ENCODE measurements at regions not wholly inside any gene's neighbourhood (a gene's known extent, or its start where the extent isn't known, plus 50 kb on each side); places are given as distances from the start of the nearest gene placed in this dataset.
"Not testable (repeated sequence)": the region's sequence is repeated elsewhere in the genome, so short reads cannot be mapped to it uniquely, and the experiment has no call there.

GRCh38 chr4:18171896-18172295 is 150.3 kb upstream of the LCORL start:
- no peak overlapping the region for H3K4me3 ChIP-seq (ENCODE audit: control insufficient read depth, low read depth, low read length)
- TF ChIP-seq, protein P1, sequence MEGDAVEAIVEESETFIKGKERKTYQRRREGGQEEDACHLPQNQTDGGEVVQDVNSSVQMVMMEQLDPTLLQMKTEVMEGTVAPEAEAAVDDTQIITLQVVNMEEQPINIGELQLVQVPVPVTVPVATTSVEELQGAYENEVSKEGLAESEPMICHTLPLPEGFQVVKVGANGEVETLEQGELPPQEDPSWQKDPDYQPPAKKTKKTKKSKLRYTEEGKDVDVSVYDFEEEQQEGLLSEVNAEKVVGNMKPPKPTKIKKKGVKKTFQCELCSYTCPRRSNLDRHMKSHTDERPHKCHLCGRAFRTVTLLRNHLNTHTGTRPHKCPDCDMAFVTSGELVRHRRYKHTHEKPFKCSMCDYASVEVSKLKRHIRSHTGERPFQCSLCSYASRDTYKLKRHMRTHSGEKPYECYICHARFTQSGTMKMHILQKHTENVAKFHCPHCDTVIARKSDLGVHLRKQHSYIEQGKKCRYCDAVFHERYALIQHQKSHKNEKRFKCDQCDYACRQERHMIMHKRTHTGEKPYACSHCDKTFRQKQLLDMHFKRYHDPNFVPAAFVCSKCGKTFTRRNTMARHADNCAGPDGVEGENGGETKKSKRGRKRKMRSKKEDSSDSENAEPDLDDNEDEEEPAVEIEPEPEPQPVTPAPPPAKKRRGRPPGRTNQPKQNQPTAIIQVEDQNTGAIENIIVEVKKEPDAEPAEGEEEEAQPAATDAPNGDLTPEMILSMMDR (IDR thresholded peaks at IDR 0.05; ENCODE audit: control insufficient read depth, insufficient read depth, low read depth, low read length, missing control alignments): no peak
- no peak for DNase-seq (ENCODE audit: low read depth)

- H3K4me3 ChIP-seq (ENCODE audit: control insufficient read depth, low read depth, low read length): no peak overlapping the region
- no peak for DNase-seq (ENCODE audit: low read depth)
- TF ChIP-seq, protein P1 (IDR thresholded peaks at IDR 0.05; ENCODE audit: control insufficient read depth, insufficient read depth, low read depth, low read length, missing control alignments): no peak
Observed at GRCh38 chr4:18167831-18168230, 146.3 kb upstream of the LCORL start.

GRCh38 chr4:18166925-18167324 is 145.4 kb upstream of the LCORL start:
- no peak overlapping the region for H3K4me3 ChIP-seq (ENCODE audit: control insufficient read depth, low read depth, low read length)
- TF ChIP-seq, protein P1 (IDR thresholded peaks at IDR 0.05; ENCODE audit: control insufficient read depth, insufficient read depth, low read depth, low read length, missing control alignments): no peak
- no peak for DNase-seq (ENCODE audit: low read depth)

GRCh38 chr4:18162453-18162852 is 140.9 kb upstream of the LCORL start:
- TF ChIP-seq, protein P1 (IDR thresholded peaks at IDR 0.05; ENCODE audit: control insufficient read depth, insufficient read depth, low read depth, low read length, missing control alignments): no peak
- no peak for DNase-seq (ENCODE audit: low read depth)
- H3K4me3 ChIP-seq (ENCODE audit: control insufficient read depth, low read depth, low read length): no peak overlapping the region

- H3K4me3 ChIP-seq (ENCODE audit: control insufficient read depth, low read depth, low read length): not testable (repeated sequence)
Observed at GRCh38 chr4:18159117-18159912, 137.8 kb upstream of the LCORL start.

DNA sequence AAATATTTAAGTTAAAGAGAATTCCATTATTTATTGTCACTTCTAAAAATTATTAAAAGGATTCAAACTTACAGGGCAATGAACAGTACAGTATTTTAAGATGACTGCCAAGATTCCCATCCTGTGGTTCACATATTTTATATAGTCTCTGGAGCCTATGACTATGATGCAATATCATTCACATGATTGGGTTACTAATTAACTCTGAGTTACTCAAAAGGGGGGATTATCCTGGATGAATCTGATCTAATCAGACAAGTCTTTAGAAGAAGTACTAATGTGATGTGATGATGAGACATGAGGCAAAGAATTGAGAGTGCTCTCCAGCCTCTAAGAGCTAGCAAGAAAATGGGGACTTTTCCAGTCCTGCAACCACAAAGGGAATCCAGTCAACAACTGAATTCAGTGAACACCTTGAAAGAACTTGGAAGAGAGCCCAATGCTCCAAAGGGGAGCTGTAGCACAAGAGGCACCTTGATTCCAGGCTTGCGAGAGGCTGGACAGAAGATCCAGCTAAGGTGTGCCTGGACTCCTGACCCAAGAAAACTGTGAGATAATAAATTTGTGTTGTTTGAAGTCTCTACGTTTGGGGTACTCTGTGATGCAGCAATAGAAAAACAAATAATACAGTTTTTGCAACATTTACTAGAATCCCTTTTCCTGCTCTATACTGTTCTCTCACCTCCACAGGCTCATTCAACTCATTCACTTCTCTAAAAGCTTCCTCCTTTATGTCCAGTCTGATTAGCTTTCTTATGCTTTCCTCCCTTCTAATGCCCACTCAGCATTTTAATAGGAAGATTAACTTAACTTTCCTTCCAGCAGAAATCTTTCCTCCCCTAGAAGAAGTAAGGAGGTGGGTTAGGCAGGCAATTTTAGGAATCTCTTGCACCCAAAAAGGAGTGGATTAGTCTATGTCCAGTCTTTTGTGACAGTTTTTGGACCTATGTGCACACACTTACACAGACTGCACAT is 133.8 kb upstream of the LCORL start:
- no peak overlapping the region for H3K4me3 ChIP-seq (ENCODE audit: control insufficient read depth, low read depth, low read length)
- no peak for DNase-seq (ENCODE audit: low read depth)
- TF ChIP-seq, protein P1 (IDR thresholded peaks at IDR 0.05; ENCODE audit: control insufficient read depth, insufficient read depth, low read depth, low read length, missing control alignments): no peak

More at GRCh38 chr4:18159117-18159912, 137.8 kb upstream of the LCORL start:
- DNase-seq (ENCODE audit: low read depth): not testable (repeated sequence)
